Effector CD8-positive, alpha-beta T cell (primary cell): ENCODE measurements at regions not wholly inside any gene's neighbourhood (a gene's known extent, or its start where the extent isn't known, plus 50 kb on each side); places are given as distances from the start of the nearest gene placed in this dataset.

Experiments used
- DNase-seq: peaks from one replicate; lab custom pipeline; 2025; lab: John Stamatoyannopoulos, UW

GRCh38 chr1:5427026-5427613 is 565.1 kb downstream of the NPHP4 start:
- no peak for DNase-seq

DNA sequence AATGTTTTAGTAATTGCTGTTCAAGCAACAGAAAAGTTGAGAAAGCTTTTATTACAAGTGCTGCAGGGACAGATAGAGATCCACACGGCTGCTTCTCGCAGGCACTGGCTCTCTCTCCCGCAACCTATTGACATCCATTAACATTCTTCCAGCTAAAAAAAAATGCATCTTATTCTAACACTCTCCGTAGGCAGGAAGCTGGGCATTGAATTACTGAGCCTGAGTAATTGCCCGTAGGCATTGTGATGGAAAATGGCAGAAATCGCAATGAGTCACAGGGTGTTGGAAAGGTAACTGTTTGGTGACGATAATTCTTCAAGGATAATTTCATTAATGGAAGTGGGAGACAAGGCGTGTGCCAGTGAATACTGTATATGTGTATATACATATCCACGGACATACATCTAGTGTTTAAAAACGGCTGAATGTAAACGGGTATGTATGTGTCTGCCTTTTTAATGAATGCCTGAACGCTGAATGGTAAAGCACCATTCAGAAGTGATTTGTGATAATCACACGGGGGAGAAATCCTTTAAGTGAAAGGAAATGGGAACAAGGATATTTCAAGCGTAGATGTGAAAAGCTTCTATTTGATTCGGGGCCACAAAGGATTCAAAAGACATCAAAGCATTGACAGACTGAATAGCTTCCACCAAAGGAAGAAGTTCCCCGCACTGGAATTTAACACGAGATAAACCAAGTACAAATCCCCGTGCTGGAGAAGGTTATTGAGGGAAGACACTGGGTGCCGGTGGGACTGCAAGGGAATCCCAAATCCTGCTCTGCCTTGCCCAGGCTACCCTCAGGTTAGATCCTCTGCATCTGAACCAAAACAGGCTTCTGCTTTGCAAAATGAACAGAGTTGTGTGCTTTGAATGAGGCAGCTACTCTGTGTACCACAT is 567.2 kb downstream of the NPHP4 start:
- no peak for DNase-seq

- DNase-seq, result no peak
These were observed 569.1 kb downstream of the NPHP4 start for GRCh38 chr1:5423109-5423508.

DNA sequence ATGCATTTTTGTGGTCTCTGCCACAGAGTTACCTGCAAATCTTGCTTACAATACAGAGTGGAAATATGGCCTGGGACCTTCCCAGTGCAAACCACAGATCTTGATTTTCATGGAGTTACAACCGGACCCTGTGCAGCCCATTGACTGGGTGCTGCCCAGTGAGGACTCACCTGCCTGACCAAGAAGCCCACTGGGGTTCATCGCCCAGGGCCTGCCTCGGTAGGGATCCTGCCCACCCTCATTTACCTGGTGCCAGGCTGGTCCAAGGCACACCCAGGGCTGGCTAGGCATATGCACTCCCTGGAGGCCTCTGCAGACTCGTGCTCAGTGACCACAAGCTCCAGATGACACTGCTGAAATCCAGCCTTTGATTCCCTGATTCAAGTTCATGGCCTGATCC is 572.7 kb downstream of the NPHP4 start:
- no peak for DNase-seq

DNA sequence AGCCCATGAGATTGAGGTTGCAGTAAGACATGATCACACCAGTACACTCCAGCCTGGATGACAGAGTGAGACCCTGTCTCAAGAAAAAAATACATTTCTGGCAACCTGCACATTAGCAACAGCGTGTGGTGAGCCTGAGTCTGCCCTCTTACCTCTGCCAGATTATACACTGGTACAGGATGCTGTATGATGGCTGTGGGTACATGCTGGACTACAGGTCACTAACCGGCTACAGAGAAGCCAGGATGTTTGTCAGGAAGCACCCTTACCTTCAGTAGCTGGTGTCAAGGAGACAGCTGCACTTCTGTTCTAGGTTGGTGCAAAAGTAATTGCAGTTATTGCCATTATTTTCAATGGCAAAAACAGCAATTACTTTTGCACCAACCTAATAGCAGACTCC is 575.7 kb downstream of the NPHP4 start:
- no peak for DNase-seq

GRCh38 chr1:5415606-5416005 is 576.6 kb downstream of the NPHP4 start:
- no peak for DNase-seq

DNA sequence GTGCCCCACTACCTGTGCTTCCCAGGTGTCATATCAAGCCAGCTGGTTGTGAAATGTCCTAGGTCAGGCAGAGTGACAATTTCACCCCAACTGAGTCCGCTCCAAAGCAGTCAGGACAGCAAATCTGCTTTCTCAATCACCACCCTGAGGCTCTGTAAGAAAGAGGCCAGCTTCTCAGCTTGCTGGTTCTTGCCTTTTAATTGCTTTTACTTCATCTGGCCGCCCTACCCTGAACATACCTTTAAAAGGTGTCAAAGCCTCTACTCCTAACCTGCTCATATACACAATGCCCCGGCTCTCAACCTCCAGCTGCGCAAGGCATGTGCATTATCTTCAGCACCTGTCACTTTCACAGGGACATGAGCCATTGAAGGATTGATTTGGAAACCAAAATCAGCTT is 581.6 kb downstream of the NPHP4 start:
- no peak for DNase-seq

GRCh38 chr1:5408401-5408800 is 583.8 kb downstream of the NPHP4 start:
- no peak for DNase-seq

GRCh38 chr1:5405263-5405662 is 587.0 kb downstream of the NPHP4 start:
- DNase-seq, result no peak

GRCh38 chr1:5404412-5405203 is 587.6 kb downstream of the NPHP4 start:
- no peak for DNase-seq

DNA sequence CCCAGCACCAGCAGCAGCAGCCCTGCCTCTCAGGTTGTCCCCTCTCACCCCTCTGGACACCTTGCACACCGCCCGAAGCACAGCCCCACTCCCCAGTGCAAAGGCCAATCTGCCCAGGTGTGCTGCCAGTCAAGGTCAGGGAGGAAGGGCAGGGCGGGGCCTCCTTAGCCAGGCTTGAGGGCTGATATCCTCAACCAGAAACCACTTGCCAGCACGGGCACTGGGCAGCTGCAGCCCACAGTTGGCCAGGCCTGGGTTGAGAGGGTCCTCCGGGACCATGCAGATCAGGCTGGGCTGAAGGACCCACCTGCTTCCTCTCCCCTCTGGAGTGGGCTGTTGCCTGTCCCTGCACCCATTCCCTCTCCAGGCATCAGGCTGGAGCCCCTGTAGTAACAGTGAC is 588.3 kb downstream of the NPHP4 start:
- no peak for DNase-seq

- DNase-seq, result no peak
These were observed 589.6 kb downstream of the NPHP4 start for GRCh38 chr1:5402618-5403017.

DNA sequence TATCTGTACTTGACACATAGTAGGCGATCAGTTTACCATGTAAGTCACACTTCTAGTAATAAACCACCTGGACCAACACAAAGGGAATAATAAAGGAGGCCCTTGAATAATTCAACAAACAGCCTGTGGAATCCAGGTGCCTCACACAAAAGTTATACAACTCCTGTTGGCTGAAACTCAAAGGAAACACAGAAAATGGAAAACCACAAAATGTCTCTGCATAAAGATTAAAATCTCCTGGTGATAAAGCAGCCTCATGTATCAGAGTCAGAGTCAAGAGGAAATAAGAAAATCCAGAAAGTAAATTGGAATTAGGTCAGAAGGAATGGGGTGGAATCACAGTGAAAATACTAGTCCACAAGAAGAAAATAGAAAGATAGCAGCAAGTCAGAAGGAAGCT is 592.5 kb downstream of the NPHP4 start:
- DNase-seq, result no peak

- no peak for DNase-seq
These were observed 595.6 kb downstream of the NPHP4 start for GRCh38 chr1:5396593-5396992.

GRCh38 chr1:5394111-5394510 is 598.1 kb downstream of the NPHP4 start:
- DNase-seq, result no peak

DNA sequence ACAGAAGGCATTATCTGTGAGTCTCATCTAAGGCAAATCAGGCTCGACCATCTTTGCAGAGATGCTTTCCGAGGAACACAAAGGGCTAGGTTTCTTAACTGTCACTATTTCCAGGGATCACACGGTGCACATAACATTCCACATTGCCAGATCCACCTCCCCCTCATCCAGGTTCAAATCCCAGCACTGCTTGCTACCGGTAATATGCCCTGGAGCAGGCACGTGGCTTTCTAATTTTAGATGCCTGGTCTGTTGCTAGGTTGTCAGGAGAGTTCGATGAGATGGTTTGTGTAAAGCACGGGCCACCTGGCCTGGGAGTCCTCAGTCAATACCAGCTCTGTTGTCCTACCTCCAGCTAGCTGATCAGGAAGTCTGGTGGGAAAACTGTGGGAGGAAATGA is 598.6 kb downstream of the NPHP4 start:
- no peak for DNase-seq

DNA sequence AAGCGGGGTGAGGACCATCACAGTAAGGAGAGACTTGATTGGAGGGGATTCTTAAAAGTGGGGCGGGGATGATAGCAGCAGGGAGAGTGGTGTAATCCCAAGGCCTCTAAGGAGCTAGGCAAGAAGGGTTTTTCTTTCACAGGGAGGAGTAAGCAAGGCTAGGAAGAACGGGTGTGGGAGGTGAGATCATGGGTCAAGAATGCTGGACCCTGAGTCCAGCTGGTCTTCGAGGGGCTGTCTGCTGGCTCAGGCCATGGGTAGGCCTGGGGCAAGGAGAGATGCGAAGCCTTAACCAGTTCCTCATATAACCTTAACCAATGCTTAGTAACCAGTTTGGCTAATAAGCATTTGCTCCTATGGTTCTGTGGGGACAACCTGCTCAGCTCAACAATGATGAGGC is 599.1 kb downstream of the NPHP4 start:
- no peak for DNase-seq

DNA sequence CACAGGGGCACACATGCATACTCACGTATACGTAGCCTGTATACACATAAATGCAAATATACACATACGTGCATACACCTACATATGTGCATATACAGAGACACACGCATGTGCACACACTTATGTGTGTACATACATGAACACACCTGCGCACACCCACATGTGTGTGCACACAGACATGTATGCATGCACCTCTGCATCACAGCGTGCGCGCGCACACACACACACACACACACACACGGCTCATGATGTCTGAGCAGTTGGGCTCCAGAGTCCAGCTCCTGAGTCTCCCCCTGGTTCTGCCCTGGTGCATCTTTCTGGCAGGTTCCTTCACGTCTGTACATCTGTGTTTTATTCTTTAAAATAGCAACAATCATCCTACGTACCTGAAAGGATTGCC is 600.5 kb downstream of the NPHP4 start:
- DNase-seq, result no peak

DNA sequence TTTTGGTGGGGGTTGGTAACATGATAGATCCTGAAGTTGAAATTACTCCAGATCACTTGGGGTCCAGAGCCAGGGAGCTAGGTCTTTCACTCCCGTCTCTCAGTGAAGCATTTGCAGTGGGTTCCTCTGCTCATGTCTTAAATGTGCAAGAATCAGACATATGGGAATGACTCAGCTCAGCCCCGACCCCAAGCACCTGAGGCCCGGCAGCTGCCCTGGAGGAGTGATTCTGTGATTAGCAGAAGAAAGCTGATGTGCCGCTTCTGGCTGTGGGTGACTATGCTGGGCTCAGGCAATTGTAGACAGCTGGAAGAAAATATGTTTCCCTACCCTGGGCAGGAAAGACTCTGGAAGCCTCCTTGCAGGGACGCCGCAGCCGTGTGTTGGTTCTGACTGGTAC is 601.7 kb downstream of the NPHP4 start:
- no peak for DNase-seq

- no peak for DNase-seq
These were observed 602.9 kb downstream of the NPHP4 start for GRCh38 chr1:5389101-5389885.

GRCh38 chr1:5388622-5389021 is 603.6 kb downstream of the NPHP4 start:
- no peak for DNase-seq

GRCh38 chr1:5386371-5386770 is 605.9 kb downstream of the NPHP4 start:
- no peak for DNase-seq
